ENCODE measurements at regions not wholly inside any gene's neighbourhood (a gene's known extent, or its start where the extent isn't known, plus 50 kb on each side); places are given as distances from the start of the nearest gene placed in this dataset.

- ATAC-seq (ENCODE audit: low FRiP score) (no peak), DNase-seq (no peak)
- H3K36me3 ChIP-seq (ENCODE audit: control insufficient read depth in 1 of 2, insufficient read depth in 2 of 2, low read length in 1 of 2) = no peaks in the 10 kb centered on the region
- no peaks in the 10 kb centered on the region for H3K4me1 ChIP-seq (ENCODE audit: control insufficient read depth in 1 of 2, insufficient read depth in 2 of 2, low read length in 2 of 2)
- H3K4me3 ChIP-seq (ENCODE audit: low read length in 2 of 2) = no peak overlapping the region
- 53 to 60% methylated on average over 8 of the region's 8 CpGs for WGBS, 2 donors
- no peaks in the 10 kb centered on the region for H3K9me3 ChIP-seq (ENCODE audit: control insufficient read depth, low read length)
- H3K27me3 ChIP-seq (ENCODE audit: control insufficient read depth in 1 of 2, insufficient read depth in 2 of 2, low read length in 1 of 2) = no peaks in the 10 kb centered on the region
- intact Hi-C loops (cut with DNase I) = no loop called here
- H3K27ac ChIP-seq (ENCODE audit: low read depth in 1 of 2, low read length in 2 of 2) = no peak overlapping the region
These were observed 642.0 kb downstream of the SLC6A15 start for GRCh38 chr12:84270470-84271140.

GRCh38 chr12:84247931-84248330, 664.7 kb downstream of the SLC6A15 start:
- ATAC-seq (ENCODE audit: low FRiP score) (no peak), DNase-seq (no peak)
- Histone ChIP-seq H3K4me1 (ENCODE audit: control insufficient read depth in 1 of 2, insufficient read depth in 2 of 2, low read length in 2 of 2) (no peaks in the 10 kb centered on the region), H3K9me3 (ENCODE audit: control insufficient read depth, low read length) (no peaks in the 10 kb centered on the region), H3K4me3 (ENCODE audit: low read length in 2 of 2) (no peak overlapping the region), H3K27me3 (ENCODE audit: control insufficient read depth in 1 of 2, insufficient read depth in 2 of 2, low read length in 1 of 2) (no peaks in the 10 kb centered on the region), H3K27ac (ENCODE audit: low read depth in 1 of 2, low read length in 2 of 2) (no peak overlapping the region), H3K36me3 (ENCODE audit: control insufficient read depth in 1 of 2, insufficient read depth in 2 of 2, low read length in 1 of 2) (no peaks in the 10 kb centered on the region)
- intact Hi-C loops (cut with DNase I) = no loop called here
- 77 to 83% methylated on average over 2 of the region's 2 CpGs for WGBS, 2 donors

GRCh38 chr12:84243686-84244085, 668.9 kb downstream of the SLC6A15 start:
- H3K36me3 ChIP-seq (ENCODE audit: control insufficient read depth in 1 of 2, insufficient read depth in 2 of 2, low read length in 1 of 2) = no peaks in the 10 kb centered on the region
- 55 to 63% methylated on average over 4 of the region's 4 CpGs for WGBS, 2 donors
- H3K9me3 ChIP-seq (ENCODE audit: control insufficient read depth, low read length) = no peaks in the 10 kb centered on the region
- no peaks in the 10 kb centered on the region for H3K4me1 ChIP-seq (ENCODE audit: control insufficient read depth in 1 of 2, insufficient read depth in 2 of 2, low read length in 2 of 2)
- no peaks in the 10 kb centered on the region for H3K27me3 ChIP-seq (ENCODE audit: control insufficient read depth in 1 of 2, insufficient read depth in 2 of 2, low read length in 1 of 2)
- no peak overlapping the region for H3K4me3 ChIP-seq (ENCODE audit: low read length in 2 of 2)
- ATAC-seq (ENCODE audit: low FRiP score) (no peak), DNase-seq (no peak)
- intact Hi-C loops (cut with DNase I) = no loop called here
- H3K27ac ChIP-seq (ENCODE audit: low read depth in 1 of 2, low read length in 2 of 2) = no peak overlapping the region

GRCh38 chr12:84222841-84223240, 689.8 kb downstream of the SLC6A15 start:
- intact Hi-C loops (cut with DNase I) = no loop called here

GRCh38 chr12:84218406-84218805, 694.2 kb downstream of the SLC6A15 start:
- Histone ChIP-seq H3K27me3 (ENCODE audit: control insufficient read depth in 1 of 2, insufficient read depth in 2 of 2, low read length in 1 of 2) (no peaks in the 10 kb centered on the region), H3K27ac (ENCODE audit: low read depth in 1 of 2, low read length in 2 of 2) (no peak overlapping the region), H3K36me3 (ENCODE audit: control insufficient read depth in 1 of 2, insufficient read depth in 2 of 2, low read length in 1 of 2) (no peaks in the 10 kb centered on the region), H3K9me3 (ENCODE audit: control insufficient read depth, low read length) (peaks cover 2% of the 10 kb centered on the region), H3K4me1 (ENCODE audit: control insufficient read depth in 1 of 2, insufficient read depth in 2 of 2, low read length in 2 of 2) (no peaks in the 10 kb centered on the region), H3K4me3 (ENCODE audit: low read length in 2 of 2) (no peak overlapping the region)
- ATAC-seq (ENCODE audit: low FRiP score) = no peak
- DNase-seq = no peak
- WGBS, 2 donors = 74 to 82% methylated on average over 1 of the region's 1 CpG
- intact Hi-C loops (cut with DNase I) = no loop called here

More at GRCh38 chr12:84222841-84223240, 689.8 kb downstream of the SLC6A15 start:
- Histone ChIP-seq H3K36me3 (ENCODE audit: control insufficient read depth in 1 of 2, insufficient read depth in 2 of 2, low read length in 1 of 2) (no peaks in the 10 kb centered on the region), H3K4me3 (ENCODE audit: low read length in 2 of 2) (no peak overlapping the region), H3K9me3 (ENCODE audit: control insufficient read depth, low read length) (no peaks in the 10 kb centered on the region), H3K27me3 (ENCODE audit: control insufficient read depth in 1 of 2, insufficient read depth in 2 of 2, low read length in 1 of 2) (no peaks in the 10 kb centered on the region), H3K4me1 (ENCODE audit: control insufficient read depth in 1 of 2, insufficient read depth in 2 of 2, low read length in 2 of 2) (no peaks in the 10 kb centered on the region), H3K27ac (ENCODE audit: low read depth in 1 of 2, low read length in 2 of 2) (no peak overlapping the region)
- ATAC-seq (ENCODE audit: low FRiP score) = no peak
- WGBS, 2 donors = 81% methylated on average over 3 of the region's 3 CpGs
- DNase-seq = no peak

GRCh38 chr12:84201976-84202375, 710.6 kb downstream of the SLC6A15 start:
- H3K9me3 ChIP-seq (ENCODE audit: control insufficient read depth, low read length) = no peaks in the 10 kb centered on the region
- WGBS, 2 donors = 28 to 40% methylated on average over 2 of the region's 2 CpGs
- no peaks in the 10 kb centered on the region for H3K4me1 ChIP-seq (ENCODE audit: control insufficient read depth in 1 of 2, insufficient read depth in 2 of 2, low read length in 2 of 2)
- no peak overlapping the region for H3K4me3 ChIP-seq (ENCODE audit: low read length in 2 of 2)
- H3K27me3 ChIP-seq (ENCODE audit: control insufficient read depth in 1 of 2, insufficient read depth in 2 of 2, low read length in 1 of 2) = no peaks in the 10 kb centered on the region
- H3K36me3 ChIP-seq (ENCODE audit: control insufficient read depth in 1 of 2, insufficient read depth in 2 of 2, low read length in 1 of 2) = no peaks in the 10 kb centered on the region
- no peak overlapping the region for H3K27ac ChIP-seq (ENCODE audit: low read depth in 1 of 2, low read length in 2 of 2)
- no peak for DNase-seq
- ATAC-seq (ENCODE audit: low FRiP score) = no peak
- intact Hi-C loops (cut with DNase I) = no loop called here

- intact Hi-C loops (cut with DNase I) = no loop called here
- no peaks in the 10 kb centered on the region for H3K9me3 ChIP-seq (ENCODE audit: control insufficient read depth, low read length)
- no peak overlapping the region for H3K4me3 ChIP-seq (ENCODE audit: low read length in 2 of 2)
- H3K4me1 ChIP-seq (ENCODE audit: control insufficient read depth in 1 of 2, insufficient read depth in 2 of 2, low read length in 2 of 2) = no peaks in the 10 kb centered on the region
- H3K27ac ChIP-seq (ENCODE audit: low read depth in 1 of 2, low read length in 2 of 2) = no peak overlapping the region
- 38 to 42% methylated on average over 6 of the region's 6 CpGs for WGBS, 2 donors
- no peak for DNase-seq
- no peaks in the 10 kb centered on the region for H3K36me3 ChIP-seq (ENCODE audit: control insufficient read depth in 1 of 2, insufficient read depth in 2 of 2, low read length in 1 of 2)
- ATAC-seq (ENCODE audit: low FRiP score) = no peak
- H3K27me3 ChIP-seq (ENCODE audit: control insufficient read depth in 1 of 2, insufficient read depth in 2 of 2, low read length in 1 of 2) = no peaks in the 10 kb centered on the region
These were observed 714.2 kb downstream of the SLC6A15 start for GRCh38 chr12:84198294-84198946.

GRCh38 chr12:84191779-84192178, 720.8 kb downstream of the SLC6A15 start:
- H3K27me3 ChIP-seq (ENCODE audit: control insufficient read depth in 1 of 2, insufficient read depth in 2 of 2, low read length in 1 of 2) = no peaks in the 10 kb centered on the region
- no peak for ATAC-seq (ENCODE audit: low FRiP score)
- H3K4me3 ChIP-seq (ENCODE audit: low read length in 2 of 2) = no peak overlapping the region
- no peak overlapping the region for H3K27ac ChIP-seq (ENCODE audit: low read depth in 1 of 2, low read length in 2 of 2)
- intact Hi-C loops (cut with DNase I) = no loop called here
- DNase-seq = no peak
- no peaks in the 10 kb centered on the region for H3K36me3 ChIP-seq (ENCODE audit: control insufficient read depth in 1 of 2, insufficient read depth in 2 of 2, low read length in 1 of 2)
- WGBS, 2 donors = 69 to 72% methylated on average over 3 of the region's 3 CpGs
- no peaks in the 10 kb centered on the region for H3K4me1 ChIP-seq (ENCODE audit: control insufficient read depth in 1 of 2, insufficient read depth in 2 of 2, low read length in 2 of 2)
- H3K9me3 ChIP-seq (ENCODE audit: control insufficient read depth, low read length) = no peaks in the 10 kb centered on the region

GRCh38 chr12:84186433-84186832, 726.2 kb downstream of the SLC6A15 start:
- Histone ChIP-seq H3K9me3 (ENCODE audit: control insufficient read depth, low read length) (no peaks in the 10 kb centered on the region), H3K4me3 (ENCODE audit: low read length in 2 of 2) (no peak overlapping the region), H3K27me3 (ENCODE audit: control insufficient read depth in 1 of 2, insufficient read depth in 2 of 2, low read length in 1 of 2) (no peaks in the 10 kb centered on the region), H3K27ac (ENCODE audit: low read depth in 1 of 2, low read length in 2 of 2) (no peak overlapping the region), H3K4me1 (ENCODE audit: control insufficient read depth in 1 of 2, insufficient read depth in 2 of 2, low read length in 2 of 2) (no peaks in the 10 kb centered on the region), H3K36me3 (ENCODE audit: control insufficient read depth in 1 of 2, insufficient read depth in 2 of 2, low read length in 1 of 2) (no peaks in the 10 kb centered on the region)
- intact Hi-C loops (cut with DNase I) = no loop called here
- 45 to 48% methylated on average over 1 of the region's 1 CpG for WGBS, 2 donors
- ATAC-seq (ENCODE audit: low FRiP score) (no peak), DNase-seq (no peak)
